ENCODE measurements at regions not wholly inside any gene's neighbourhood (a gene's known extent, or its start where the extent isn't known, plus 50 kb on each side); places are given as distances from the start of the nearest gene placed in this dataset.

- no peak for DNase-seq
Measured at GRCh38 chr5:51279983-51280706, 103.1 kb upstream of the ISL1 start.

GRCh38 chr5:51286046-51286445, 97.2 kb upstream of the ISL1 start:
- no peak for DNase-seq

- DNase-seq = no peak
Measured at GRCh38 chr5:51302343-51302742, 80.9 kb upstream of the ISL1 start.

GRCh38 chr5:51326844-51327243, 56.4 kb upstream of the ISL1 start:
- DNase-seq = no peak

All from hematopoietic multipotent progenitor cell treated with erythropoietin and hydrocortisone succinate and interleukin-3 and kit ligand, for 6 days (in vitro differentiated cells).